GM12865 (cell line): ENCODE measurements at regions not wholly inside any gene's neighbourhood (a gene's known extent, or its start where the extent isn't known, plus 50 kb on each side); places are given as distances from the start of the nearest gene placed in this dataset.

Experiments
- DNase-seq: peaks from one replicate; pipeline ENCODE4 v3.0.0; 2010; ENCODE audit warnings: low read depth
- H3K4me3 ChIP-seq: 2 replicates; pipeline ENCODE4 v1.5.1; 2011; ENCODE audit warnings: mild to moderate bottlenecking, low read depth, low read length, control low read depth
- CTCF ChIP-seq: IDR thresholded peaks from 2 replicates; pipeline ENCODE4 v1.5.1; 2011; ENCODE audit warnings: low read length, control low read depth, low read depth, inconsistent platforms; ENCODE audit not compliant: insufficient read depth; ENCODE audit errors: missing control alignments

GRCh38 chr5:124333298-124333979 lies 413.0 kb downstream of the ZNF608 start:
- no peak for TF ChIP-seq CTCF
- DNase-seq, result no peak
- H3K4me3 ChIP-seq, result no peak overlapping the region

GRCh38 chr5:124332273-124332672 lies 414.2 kb downstream of the ZNF608 start:
- no peak overlapping the region for H3K4me3 ChIP-seq
- DNase-seq, result no peak
- TF ChIP-seq CTCF, result no peak

GRCh38 chr5:124330595-124331220 lies 415.7 kb downstream of the ZNF608 start:
- no peak for DNase-seq
- no peak overlapping the region for H3K4me3 ChIP-seq

DNA sequence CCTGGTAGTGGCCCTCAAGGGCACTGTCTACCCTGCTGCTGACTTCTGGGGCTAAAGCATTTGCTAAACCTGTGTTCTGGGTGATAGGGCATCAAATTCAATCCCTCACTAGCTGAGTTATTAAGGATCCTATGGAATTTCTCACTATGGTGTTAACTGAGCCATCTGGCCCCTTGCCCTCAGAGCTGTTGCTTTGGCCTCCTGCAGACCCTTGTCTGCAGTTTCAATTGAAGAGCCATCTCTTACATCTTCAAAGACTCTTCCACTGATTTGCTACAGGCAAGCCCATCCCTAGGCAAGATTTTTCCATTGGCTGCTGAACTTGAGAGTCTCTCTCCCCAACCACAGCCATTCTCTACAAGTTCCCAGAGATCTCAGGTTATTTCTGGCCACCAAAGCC lies 418.2 kb downstream of the ZNF608 start:
- no peak for DNase-seq
- no peak overlapping the region for H3K4me3 ChIP-seq
- no peak for TF ChIP-seq CTCF

More at GRCh38 chr5:124330595-124331220, 415.7 kb downstream of the ZNF608 start:
- TF ChIP-seq CTCF, result no peak

DNA sequence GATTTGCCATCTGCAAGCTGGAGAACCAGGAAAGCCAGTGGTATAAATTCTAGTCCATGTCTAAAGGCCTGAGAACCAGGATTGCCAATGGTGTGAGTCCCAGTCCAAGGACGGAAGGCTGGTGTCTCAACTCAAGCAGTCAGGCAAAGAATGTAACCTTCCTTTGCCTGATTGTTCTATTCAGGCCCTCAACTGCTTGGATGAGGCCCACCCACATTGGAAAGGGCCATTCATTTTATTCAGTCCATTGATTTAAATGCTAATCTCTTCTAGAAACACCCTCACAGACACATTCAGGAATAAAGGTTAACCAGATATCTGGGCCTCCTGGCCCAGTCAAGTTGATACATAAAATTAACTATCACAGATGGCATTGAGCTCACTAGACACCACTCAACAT lies 427.8 kb downstream of the ZNF608 start:
- TF ChIP-seq CTCF, result no peak
- DNase-seq, result no peak
- H3K4me3 ChIP-seq, result no peak overlapping the region

DNA sequence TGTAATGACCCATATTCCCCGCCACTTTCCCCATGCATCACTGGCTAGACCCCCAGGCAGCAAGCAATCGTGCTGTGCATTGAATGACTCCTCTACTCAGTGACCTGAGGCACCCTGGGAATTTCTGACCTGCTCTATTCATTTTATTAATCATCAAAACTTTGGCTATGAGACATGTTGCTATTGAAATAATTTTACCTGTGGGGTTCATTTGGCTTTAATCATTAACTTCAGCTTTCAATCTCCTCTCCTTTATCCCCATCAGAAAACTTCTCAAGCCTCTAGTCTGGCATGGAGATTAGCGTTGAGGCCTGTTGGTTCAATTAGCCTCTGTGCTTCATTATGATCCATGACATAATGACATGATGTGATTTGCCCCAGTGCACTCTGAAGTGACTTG lies 429.0 kb downstream of the ZNF608 start:
- no peak overlapping the region for H3K4me3 ChIP-seq
- DNase-seq, result no peak
- no peak for TF ChIP-seq CTCF
